ENCODE measurements at regions not wholly inside any gene's neighbourhood (a gene's known extent, or its start where the extent isn't known, plus 50 kb on each side); places are given as distances from the start of the nearest gene placed in this dataset.

- TF ChIP-seq POLR2A (IDR thresholded peaks at IDR 0.05) = no peak
- TF ChIP-seq CTCF (IDR thresholded peaks at IDR 0.05) = no peak
Measured at GRCh38 chr10:3411044-3411443, 238.5 kb upstream of the PITRM1 start.
